Neural cell (in vitro differentiated cells): ENCODE measurements at regions not wholly inside any gene's neighbourhood (a gene's known extent, or its start where the extent isn't known, plus 50 kb on each side); places are given as distances from the start of the nearest gene placed in this dataset.

Experiments used
- H2AFZ ChIP-seq: fragments of 200-600, 300-800 bp; sonication (generic), shearing (Covaris generic); 2 replicates; pipeline ENCODE4 v1.6.0; 2014; ENCODE audit warnings: low read depth, mild to moderate bottlenecking, antibody characterized with exemption, low read length, moderate library complexity
- H3F3A ChIP-seq: fragments of 200-600 bp; shearing (Covaris generic); 2 replicates; pipeline ENCODE4 v1.6.1; 2016; ENCODE audit warnings: mild to moderate bottlenecking, moderate library complexity, mixed read lengths, antibody characterized with exemption, low read length; ENCODE audit not compliant: insufficient read depth, poor library complexity, severe bottlenecking
- H3K27ac ChIP-seq: fragments of 200-600, 300-800 bp; sonication (generic), shearing (Covaris generic); 2 replicates; pipeline ENCODE4 v1.5.1; 2014; ENCODE audit warnings: mild to moderate bottlenecking, low read length, moderate library complexity
- H3K27me3 ChIP-seq: fragments of 300-800, 200-600 bp; sonication (generic), shearing (Covaris generic); 2 replicates; pipeline ENCODE4 v1.6.0; 2014; ENCODE audit warnings: mild to moderate bottlenecking, low read depth, low read length, moderate library complexity; ENCODE audit not compliant: insufficient read depth
- H3K36me3 ChIP-seq: fragments of 300-800, 200-600 bp; sonication (generic), shearing (Covaris generic); 2 replicates; pipeline ENCODE4 v1.5.1; 2014; ENCODE audit warnings: mild to moderate bottlenecking, antibody characterized with exemption, low read length, moderate library complexity; ENCODE audit not compliant: insufficient read depth
- H3K4me2 ChIP-seq: fragments of 300-800, 200-600 bp; sonication (generic), shearing (Covaris generic); 2 replicates; pipeline ENCODE4 v1.6.0; 2014; ENCODE audit warnings: mild to moderate bottlenecking, low read length
- H3K4me3 ChIP-seq: fragments of 300-800, 200-600 bp; sonication (generic), shearing (Covaris generic); 2 replicates; pipeline ENCODE4 v1.5.1; 2014; ENCODE audit warnings: mild to moderate bottlenecking, low read length, moderate library complexity
- H3K79me2 ChIP-seq: fragments of 200-600 bp; shearing (Covaris generic); replicated peaks from 2 replicates; pipeline ENCODE4 v1.6.0; 2014; ENCODE audit warnings: mild to moderate bottlenecking, low read length, moderate library complexity; ENCODE audit not compliant: insufficient read depth
- H3K9ac ChIP-seq: fragments of 300-800, 200-600 bp; sonication (generic), shearing (Covaris generic); 2 replicates; pipeline ENCODE4 v1.6.1; 2016; ENCODE audit warnings: mild to moderate bottlenecking, low read length, mixed read lengths
- H3K9me2 ChIP-seq: fragments of 200-600 bp; shearing (Covaris generic); 2 replicates; pipeline ENCODE4 v1.6.1; 2016; ENCODE audit warnings: mild to moderate bottlenecking, low read length, mixed read lengths; ENCODE audit not compliant: insufficient read depth
- H3K9me3 ChIP-seq: fragments of 200-600, 300-800 bp; sonication (generic), shearing (Covaris generic); 2 replicates; pipeline ENCODE4 v1.6.1; 2016; ENCODE audit warnings: mild to moderate bottlenecking, mixed run types, low read length, moderate library complexity, mixed read lengths
- H4K20me1 ChIP-seq: fragments of 200-600 bp; shearing (Covaris generic); 2 replicates; pipeline ENCODE4 v1.6.1; 2016; ENCODE audit warnings: mild to moderate bottlenecking, mixed run types; ENCODE audit not compliant: insufficient read depth
- EP300 ChIP-seq: fragments of 450-650 bp; conservative IDR thresholded peaks from 2 replicates; pipeline ENCODE4 v1.6.1; 2014; ENCODE audit warnings: antibody characterized with exemption, mild to moderate bottlenecking, moderate library complexity; ENCODE audit not compliant: poor library complexity, severe bottlenecking
- EZH2 ChIP-seq: fragments of 200-600, 300-800 bp; shearing (Covaris generic), sonication (generic); IDR thresholded peaks from 2 replicates; pipeline ENCODE4 v1.6.1; 2014; ENCODE audit warnings: antibody characterized with exemption, low read length, borderline replicate concordance, mild to moderate bottlenecking; ENCODE audit not compliant: insufficient read depth, poor library complexity, severe bottlenecking
- MXI1 ChIP-seq: fragments of 450-650 bp; conservative IDR thresholded peaks from 2 replicates; pipeline ENCODE4 v1.6.1; 2014; ENCODE audit warnings: antibody characterized with exemption, mild to moderate bottlenecking; ENCODE audit not compliant: poor library complexity, severe bottlenecking
- POLR2AphosphoS5 ChIP-seq: IDR thresholded peaks from 2 replicates; pipeline ENCODE4 v1.6.1; 2012
- RAD21 ChIP-seq: fragments of 450-650 bp; conservative IDR thresholded peaks from 2 replicates; pipeline ENCODE4 v1.6.1; 2014; ENCODE audit warnings: antibody characterized with exemption, mild to moderate bottlenecking, moderate library complexity
- SMC3 ChIP-seq: fragments of 450-650 bp; conservative IDR thresholded peaks from 2 replicates; pipeline ENCODE4 v1.6.1; 2014; ENCODE audit warnings: antibody characterized with exemption, mild to moderate bottlenecking, moderate library complexity; ENCODE audit not compliant: poor library complexity
- TAF1 ChIP-seq: IDR thresholded peaks from 2 replicates; pipeline ENCODE4 v1.6.1; 2012; ENCODE audit warnings: low read depth
- TF ChIP-seq, protein P1 (sequence below): IDR thresholded peaks from 2 replicates; pipeline ENCODE4 v1.6.1; 2012; ENCODE audit warnings: borderline replicate concordance
- TF ChIP-seq, protein P2 (sequence below): fragments of 450-650 bp; IDR thresholded peaks from 2 replicates; pipeline ENCODE4 v1.5.1; 2014; ENCODE audit warnings: antibody characterized with exemption, mild to moderate bottlenecking, moderate library complexity; ENCODE audit not compliant: poor library complexity, severe bottlenecking

DNA sequence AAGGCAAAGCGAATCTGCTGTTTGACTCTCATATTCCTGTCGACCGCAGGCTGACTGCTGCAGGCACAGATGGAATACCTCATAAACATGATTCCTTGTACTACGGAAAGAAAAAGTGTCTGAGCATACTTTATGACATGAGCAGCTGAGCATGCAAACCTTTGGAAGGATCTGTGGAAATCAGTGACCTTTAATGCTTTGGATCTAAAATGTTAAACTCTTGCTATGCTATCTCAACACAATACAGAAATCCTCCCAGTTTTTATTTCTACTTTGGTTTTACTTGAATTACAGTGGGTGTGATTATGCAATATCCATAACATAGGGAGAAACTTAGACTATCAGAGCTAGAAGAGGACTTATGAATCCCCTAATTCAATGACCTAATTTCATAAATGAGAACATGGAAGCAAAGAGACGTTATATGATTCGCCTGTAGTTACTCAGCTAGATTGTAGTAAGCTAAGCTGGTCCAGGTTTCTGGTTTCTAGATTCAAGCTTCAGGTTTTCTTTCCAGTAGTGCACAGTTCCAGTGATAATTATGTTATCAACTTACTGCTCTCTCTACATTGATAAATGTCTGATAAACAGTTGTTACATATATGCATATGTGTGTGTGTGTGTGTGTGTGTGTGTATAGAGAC, 127.6 kb upstream of the GBE1 start:
- Histone ChIP-seq H3K9me2 (no peaks in the 10 kb centered on the region), H3K4me2 (no peak overlapping the region), H3K27ac (no peak overlapping the region), H3K4me3 (no peak overlapping the region), H3K9ac (no peak overlapping the region), H3F3A (no peaks in the 10 kb centered on the region), H3K27me3 (no peaks in the 10 kb centered on the region), H3K9me3 (no peaks in the 10 kb centered on the region), H3K79me2 (no peaks in the 10 kb centered on the region), H4K20me1 (no peaks in the 10 kb centered on the region), H3K36me3 (no peaks in the 10 kb centered on the region), H2AFZ (no peak overlapping the region)
- TF ChIP-seq RAD21 (no peak), POLR2AphosphoS5 (no peak), EP300 (no peak), EZH2 (no peak), MXI1 (no peak), TAF1 (no peak), SMC3 (no peak)
- TF ChIP-seq, protein P1, sequence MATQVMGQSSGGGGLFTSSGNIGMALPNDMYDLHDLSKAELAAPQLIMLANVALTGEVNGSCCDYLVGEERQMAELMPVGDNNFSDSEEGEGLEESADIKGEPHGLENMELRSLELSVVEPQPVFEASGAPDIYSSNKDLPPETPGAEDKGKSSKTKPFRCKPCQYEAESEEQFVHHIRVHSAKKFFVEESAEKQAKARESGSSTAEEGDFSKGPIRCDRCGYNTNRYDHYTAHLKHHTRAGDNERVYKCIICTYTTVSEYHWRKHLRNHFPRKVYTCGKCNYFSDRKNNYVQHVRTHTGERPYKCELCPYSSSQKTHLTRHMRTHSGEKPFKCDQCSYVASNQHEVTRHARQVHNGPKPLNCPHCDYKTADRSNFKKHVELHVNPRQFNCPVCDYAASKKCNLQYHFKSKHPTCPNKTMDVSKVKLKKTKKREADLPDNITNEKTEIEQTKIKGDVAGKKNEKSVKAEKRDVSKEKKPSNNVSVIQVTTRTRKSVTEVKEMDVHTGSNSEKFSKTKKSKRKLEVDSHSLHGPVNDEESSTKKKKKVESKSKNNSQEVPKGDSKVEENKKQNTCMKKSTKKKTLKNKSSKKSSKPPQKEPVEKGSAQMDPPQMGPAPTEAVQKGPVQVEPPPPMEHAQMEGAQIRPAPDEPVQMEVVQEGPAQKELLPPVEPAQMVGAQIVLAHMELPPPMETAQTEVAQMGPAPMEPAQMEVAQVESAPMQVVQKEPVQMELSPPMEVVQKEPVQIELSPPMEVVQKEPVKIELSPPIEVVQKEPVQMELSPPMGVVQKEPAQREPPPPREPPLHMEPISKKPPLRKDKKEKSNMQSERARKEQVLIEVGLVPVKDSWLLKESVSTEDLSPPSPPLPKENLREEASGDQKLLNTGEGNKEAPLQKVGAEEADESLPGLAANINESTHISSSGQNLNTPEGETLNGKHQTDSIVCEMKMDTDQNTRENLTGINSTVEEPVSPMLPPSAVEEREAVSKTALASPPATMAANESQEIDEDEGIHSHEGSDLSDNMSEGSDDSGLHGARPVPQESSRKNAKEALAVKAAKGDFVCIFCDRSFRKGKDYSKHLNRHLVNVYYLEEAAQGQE, result no peak
- TF ChIP-seq, protein P2, sequence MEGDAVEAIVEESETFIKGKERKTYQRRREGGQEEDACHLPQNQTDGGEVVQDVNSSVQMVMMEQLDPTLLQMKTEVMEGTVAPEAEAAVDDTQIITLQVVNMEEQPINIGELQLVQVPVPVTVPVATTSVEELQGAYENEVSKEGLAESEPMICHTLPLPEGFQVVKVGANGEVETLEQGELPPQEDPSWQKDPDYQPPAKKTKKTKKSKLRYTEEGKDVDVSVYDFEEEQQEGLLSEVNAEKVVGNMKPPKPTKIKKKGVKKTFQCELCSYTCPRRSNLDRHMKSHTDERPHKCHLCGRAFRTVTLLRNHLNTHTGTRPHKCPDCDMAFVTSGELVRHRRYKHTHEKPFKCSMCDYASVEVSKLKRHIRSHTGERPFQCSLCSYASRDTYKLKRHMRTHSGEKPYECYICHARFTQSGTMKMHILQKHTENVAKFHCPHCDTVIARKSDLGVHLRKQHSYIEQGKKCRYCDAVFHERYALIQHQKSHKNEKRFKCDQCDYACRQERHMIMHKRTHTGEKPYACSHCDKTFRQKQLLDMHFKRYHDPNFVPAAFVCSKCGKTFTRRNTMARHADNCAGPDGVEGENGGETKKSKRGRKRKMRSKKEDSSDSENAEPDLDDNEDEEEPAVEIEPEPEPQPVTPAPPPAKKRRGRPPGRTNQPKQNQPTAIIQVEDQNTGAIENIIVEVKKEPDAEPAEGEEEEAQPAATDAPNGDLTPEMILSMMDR, result no peak

DNA sequence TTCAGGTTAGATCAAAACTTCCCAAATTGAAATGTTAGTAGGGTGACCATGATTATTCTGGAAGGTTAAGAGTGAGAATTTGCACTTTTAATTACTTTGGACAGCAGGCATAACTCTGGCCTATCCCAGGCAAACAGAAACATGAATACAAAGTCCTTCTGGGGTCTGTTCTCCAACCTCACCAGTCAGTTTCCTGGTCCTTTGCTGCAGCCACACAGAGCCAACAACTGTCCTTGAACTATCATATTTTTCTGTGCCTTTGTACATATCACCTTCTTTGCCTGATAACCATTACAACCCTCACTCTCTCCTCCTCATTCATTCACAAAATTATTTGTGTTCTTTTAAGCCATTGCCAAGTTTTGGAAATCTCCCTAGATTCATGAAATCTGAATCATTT, 126.0 kb upstream of the GBE1 start:
- Histone ChIP-seq H3K36me3 (no peaks in the 10 kb centered on the region), H3K4me3 (no peak overlapping the region), H3K27ac (no peak overlapping the region), H3K4me2 (no peak overlapping the region), H4K20me1 (no peaks in the 10 kb centered on the region), H3K9me3 (no peaks in the 10 kb centered on the region), H3K9ac (no peak overlapping the region), H3K79me2 (no peaks in the 10 kb centered on the region), H3K27me3 (no peaks in the 10 kb centered on the region), H3K9me2 (no peaks in the 10 kb centered on the region), H2AFZ (no peak overlapping the region), H3F3A (no peaks in the 10 kb centered on the region)
- TF ChIP-seq POLR2AphosphoS5 (no peak), EZH2 (no peak), SMC3 (no peak), TAF1 (no peak)
- TF ChIP-seq, protein P2, result no peak
- TF ChIP-seq, protein P1, result no peak
